ENCODE measurements at regions not wholly inside any gene's neighbourhood (a gene's known extent, or its start where the extent isn't known, plus 50 kb on each side); places are given as distances from the start of the nearest gene placed in this dataset.
A peak's percentile ranks its signal among the peaks of the same experiment; 100 is the strongest.

DNA sequence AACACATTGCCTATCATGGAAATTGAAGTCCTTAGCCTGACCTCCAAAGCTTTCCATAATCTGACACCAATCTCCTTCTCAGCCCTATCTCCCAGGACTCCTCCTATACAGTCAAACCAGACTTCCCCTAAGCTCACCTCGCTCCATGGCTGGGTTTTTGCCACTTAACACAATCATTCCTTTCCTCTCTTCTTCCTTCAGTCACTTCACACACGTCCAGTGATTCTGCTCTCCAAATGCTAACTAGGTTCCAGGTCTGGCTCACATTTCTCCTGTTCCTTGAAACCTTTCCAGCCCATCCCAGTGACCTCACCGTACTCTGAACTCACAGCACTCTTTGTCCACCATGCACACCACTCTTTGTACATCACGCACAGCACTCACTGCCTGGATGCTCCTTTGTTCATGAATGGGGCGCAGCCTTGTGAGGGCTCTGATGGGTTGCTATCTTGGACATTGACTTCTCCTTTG, 98.4 kb downstream of the GLUL start:
- DNase-seq (ENCODE audit: low spot score), result no peak

- peak; percentile 40 for DNase-seq (ENCODE audit: low spot score)
Observed at GRCh38 chr1:182292193-182292741, 99.3 kb downstream of the GLUL start.

- DNase-seq (ENCODE audit: low spot score), result peak; percentile 37
Observed at GRCh38 chr1:182291584-182292192, 99.9 kb downstream of the GLUL start.

GRCh38 chr1:182288749-182289604, 102.6 kb downstream of the GLUL start:
- DNase-seq (ENCODE audit: low spot score), result no peak

DNA sequence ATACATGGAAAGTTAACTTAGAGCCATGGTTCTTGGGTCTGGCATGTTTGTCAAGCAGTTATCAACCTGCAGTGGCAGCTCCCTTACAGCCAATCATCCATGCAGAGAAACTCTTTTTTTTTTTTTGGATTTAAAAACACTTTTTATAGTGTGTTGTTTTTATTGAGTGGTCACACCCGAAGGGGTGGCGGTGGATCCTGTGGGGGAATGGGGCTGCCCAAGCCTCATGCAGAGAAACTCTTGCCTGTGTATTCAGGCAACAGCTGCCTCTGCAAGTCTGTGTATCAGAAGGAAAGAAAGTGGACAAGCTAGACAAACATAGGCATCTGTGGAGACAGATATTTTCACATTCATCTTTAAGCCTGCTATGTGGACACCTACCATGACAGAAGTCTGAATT, 104.8 kb downstream of the GLUL start:
- DNase-seq (ENCODE audit: low spot score), result no peak

DNA sequence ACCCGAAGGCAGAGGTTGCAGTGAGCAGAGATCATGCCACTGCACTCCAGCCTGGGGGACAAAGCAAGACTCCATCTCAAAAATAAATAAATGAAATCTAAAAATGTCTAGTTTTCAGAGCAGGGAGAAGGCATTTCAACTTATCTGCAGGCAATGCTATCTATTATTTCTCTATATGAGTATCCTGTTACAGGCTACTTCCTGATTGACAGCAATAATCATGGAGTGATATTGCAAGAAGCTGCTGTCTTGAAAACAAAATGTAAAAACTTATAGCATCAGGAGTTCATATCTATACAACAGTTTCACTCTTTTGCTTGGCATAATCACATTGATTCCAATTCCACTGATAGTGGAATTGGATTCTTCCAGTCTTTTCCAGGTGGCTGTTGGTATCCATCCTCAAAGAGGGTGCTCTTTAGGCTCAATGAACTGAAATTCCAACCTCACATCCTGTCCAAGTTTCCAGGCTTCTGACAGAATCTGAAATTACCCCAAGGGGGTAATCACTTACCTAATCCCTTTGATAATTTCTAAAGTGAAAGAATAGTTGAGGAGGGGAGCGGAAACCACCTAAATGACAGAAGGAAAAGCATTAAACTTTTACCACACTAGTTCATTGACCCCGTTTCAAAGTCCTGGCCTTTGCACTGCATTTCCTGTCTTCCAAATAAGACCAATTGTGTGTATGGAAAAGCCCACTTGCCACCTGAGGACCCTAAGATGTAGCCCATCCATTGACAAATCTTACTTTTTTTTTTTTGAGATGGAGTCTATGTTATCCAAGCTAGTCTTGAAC, 107.6 kb downstream of the GLUL start:
- DNase-seq (ENCODE audit: low spot score), result no peak

DNA sequence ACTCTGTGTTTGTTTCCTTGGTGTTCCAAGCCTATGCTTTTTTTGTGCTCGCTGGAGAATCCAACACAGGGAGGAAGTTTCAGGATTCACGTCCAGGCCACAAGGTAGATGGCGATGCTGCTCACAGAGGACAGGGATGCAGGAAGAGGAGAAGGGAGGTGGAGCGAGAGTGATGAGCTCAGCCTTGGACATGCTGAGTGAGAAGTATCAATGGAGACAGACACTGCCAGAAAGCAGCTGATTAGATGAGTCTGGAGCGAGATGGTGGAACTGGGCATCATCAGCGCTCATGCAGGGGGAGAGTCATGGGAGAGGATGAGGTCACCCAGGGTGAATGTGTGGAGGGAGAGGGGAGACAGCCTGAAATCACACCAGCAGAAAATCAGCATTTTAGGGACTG, 110.0 kb downstream of the GLUL start:
- no peak for DNase-seq (ENCODE audit: low spot score)

DNA sequence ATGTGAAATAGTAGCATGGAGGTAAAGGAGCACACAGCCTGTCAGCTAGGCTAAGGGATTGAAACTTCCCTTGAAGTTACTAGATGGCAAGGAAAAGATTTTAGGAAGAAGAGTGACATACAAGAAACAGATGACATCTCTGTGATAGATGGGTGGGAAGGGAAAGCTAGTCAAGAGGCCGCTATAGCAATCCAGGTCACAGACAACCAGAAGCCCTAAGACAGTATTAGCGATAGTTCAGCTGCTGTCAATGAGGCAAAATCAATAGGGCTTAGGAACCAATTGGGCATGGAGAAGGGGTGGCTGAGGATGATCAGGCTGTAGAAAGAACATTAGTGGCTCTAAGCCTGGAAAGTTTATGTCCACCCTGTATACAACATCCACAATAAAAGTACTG, 111.1 kb downstream of the GLUL start:
- no peak for DNase-seq (ENCODE audit: low spot score)

GRCh38 chr1:182279724-182280503, 111.7 kb downstream of the GLUL start:
- no peak for DNase-seq (ENCODE audit: low spot score)

- no peak for DNase-seq (ENCODE audit: low spot score)
Observed at GRCh38 chr1:182279302-182279701, 112.3 kb downstream of the GLUL start.

DNA sequence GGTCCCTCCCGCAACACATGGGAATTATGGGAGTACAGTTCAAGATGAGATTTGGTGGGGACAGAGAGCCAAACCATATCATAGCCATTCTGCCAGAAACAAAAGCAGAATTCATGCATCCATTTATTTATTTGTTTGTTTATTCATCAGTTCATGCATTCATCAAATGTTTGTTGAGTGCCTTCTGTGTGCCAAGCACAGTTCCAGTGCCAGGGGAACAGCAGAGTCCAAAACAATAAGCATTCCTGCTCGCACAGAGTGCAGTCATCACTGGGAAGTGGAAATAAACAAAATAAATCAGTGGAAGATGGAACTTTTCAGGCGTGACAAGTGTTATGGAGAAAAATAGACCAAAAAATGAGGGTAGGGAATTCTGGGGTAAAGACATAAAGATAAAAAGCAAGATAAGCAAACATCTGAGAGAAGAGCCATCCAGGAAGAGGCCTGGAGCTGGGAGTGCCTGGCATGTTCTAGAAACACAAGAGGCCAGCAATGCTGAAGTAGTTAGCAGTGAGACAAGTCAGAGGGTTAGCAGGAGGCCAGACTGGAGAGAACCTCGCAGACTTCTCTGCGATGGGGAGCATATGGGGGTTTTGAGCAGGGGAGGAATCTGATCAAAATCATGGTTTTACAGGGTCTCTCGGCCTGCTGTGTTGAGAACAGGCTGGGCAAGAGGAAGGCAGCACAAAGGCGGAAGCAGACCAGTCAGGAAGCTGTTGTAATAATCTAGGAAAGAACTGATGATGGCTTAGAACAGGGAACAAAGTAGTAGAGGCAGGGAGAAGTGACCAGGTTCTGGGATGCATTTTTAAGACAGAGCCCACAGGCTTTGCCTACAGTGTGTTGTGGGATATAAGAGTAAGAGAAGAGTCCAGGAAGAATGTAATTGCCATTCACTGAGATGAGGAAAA, 113.2 kb downstream of the GLUL start:
- no peak for DNase-seq (ENCODE audit: low spot score)

DNA sequence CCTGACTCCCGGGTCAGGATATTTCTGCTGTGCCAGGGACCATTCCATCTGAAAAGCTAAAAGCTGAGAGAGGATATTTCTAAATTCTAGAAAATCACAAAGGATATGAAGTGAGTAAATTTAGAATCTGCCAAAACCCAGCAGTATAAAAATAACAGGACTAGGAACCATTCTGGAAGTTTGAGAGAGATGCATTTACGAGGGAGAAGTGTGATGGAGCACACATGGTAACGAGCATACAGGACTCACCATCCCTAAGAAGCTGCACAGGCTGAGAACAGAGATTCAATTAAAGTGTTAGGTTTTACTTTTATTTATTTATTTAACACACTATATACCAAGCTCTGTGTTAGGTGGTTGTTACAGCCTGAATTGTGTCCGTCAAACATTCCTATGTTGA, 116.3 kb downstream of the GLUL start:
- no peak for DNase-seq (ENCODE audit: low spot score)

DNA sequence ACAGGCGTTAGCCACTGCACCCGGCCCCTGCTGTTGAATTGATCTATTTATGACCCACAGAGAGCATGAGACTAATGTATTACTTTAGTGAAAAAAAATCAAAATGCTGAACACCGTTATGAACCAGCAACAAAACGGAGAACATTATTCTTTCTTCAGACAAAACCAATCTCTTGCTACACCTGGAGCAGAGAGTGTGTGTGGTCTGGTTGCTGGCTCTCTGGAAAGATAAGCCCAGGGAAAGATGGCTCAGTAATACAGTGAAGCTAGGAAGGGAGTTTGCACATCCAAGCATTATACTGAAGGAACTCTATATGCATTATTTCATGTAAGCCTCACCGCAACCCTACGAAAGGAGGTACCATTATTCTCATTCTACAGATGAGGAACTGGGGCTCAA, 117.0 kb downstream of the GLUL start:
- DNase-seq (ENCODE audit: low spot score), result no peak

DNA sequence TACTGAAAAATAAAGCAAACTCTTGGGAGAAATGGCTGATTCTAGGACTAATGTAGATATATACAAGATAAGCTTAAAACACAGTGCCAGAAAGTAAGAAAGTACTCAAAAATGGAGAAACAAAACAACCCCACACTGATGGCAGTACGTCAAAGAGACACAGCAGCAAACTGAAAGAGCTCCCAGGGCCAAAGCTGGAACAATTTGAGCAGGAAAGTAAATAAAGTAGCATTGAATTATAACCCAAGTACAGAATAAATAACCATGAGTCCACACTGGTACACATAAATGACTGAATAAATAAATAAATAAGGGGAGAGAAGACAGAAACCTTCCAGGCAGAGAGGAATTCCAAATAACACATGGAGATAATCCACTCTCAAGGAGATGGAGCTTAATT, 120.9 kb downstream of the GLUL start:
- DNase-seq (ENCODE audit: low spot score), result no peak

DNA sequence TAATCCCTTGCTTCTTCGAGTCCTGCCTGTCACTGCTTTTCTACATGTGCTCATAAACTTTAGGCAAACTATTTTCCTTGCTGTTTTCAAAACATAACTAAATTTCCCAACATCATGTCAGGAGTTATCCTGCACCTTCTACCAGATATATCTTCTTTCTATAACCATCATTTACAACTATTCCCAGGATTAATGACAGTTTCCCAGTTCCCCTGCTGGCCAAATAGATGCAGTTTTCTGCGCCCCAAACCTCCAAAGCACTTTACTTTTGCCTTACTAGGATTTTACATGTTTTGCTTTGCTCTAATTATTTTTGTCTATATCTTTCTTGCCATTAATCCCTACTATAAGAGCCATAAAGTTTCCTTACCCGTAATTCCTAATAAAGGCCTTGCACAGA, 122.5 kb downstream of the GLUL start:
- no peak for DNase-seq (ENCODE audit: low spot score)

DNA sequence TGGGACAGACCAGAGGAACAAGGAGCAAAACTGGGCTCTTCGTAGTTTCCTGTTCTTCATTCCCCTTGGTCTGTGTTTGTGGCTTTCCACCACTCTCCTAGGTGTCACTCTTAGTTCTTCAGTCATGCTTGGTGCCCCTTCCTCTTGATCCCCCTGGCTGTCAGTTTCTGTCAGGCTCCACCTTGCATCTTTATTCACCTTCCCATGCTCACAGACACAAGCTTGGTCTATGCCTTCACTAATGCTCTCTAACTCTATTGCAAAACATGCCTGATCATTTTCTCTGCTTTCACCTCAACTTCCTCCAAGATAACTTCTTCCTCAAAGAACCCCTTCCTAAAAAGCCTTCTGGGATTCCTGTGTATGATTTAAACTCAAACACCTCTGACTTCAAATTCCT, 122.9 kb downstream of the GLUL start:
- DNase-seq (ENCODE audit: low spot score), result no peak

DNA sequence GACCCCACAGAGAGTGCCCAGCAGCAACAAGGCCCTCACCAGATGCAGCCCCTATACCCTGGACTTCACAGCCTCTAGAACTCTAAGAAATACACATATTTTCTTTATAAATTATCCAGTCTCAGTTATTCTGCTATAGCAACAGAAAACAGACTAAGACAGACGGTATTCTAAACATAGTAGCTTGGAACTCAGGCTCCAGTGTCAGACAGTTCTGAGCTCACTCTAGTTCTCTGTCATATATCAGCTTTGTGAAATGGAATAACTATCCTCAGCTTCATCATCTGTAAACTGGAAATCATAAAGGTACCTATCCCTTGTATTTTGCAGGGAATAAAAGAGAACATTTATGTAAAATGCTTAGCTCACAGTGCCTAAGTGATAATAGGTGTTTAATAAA, 127.4 kb downstream of the GLUL start:
- DNase-seq (ENCODE audit: low spot score), result no peak

- DNase-seq (ENCODE audit: low spot score), result no peak
Observed at GRCh38 chr1:182263706-182264105, 127.9 kb downstream of the GLUL start.

GRCh38 chr1:182262425-182262824, 129.2 kb downstream of the GLUL start:
- peak; percentile 18 for DNase-seq (ENCODE audit: low spot score)

- no peak for DNase-seq (ENCODE audit: low spot score)
Observed at GRCh38 chr1:182261655-182262054, 129.9 kb downstream of the GLUL start.

GRCh38 chr1:182260516-182260915, 131.1 kb downstream of the GLUL start:
- peak; percentile 15 for DNase-seq (ENCODE audit: low spot score)
